Testis (tissue), 2 donors: ENCODE measurements at regions not wholly inside any gene's neighbourhood (a gene's known extent, or its start where the extent isn't known, plus 50 kb on each side); places are given as distances from the start of the nearest gene placed in this dataset.

Experiments
- DNase-seq: peaks from one replicate; pipeline ENCODE4 v3.0.0-alpha.2; 2019
- H3K27ac ChIP-seq, 2 donors: fragments of 200-600 bp; sonication (generic); one replicate each; pipeline ENCODE4 v1.5.1; 2019
- H3K27me3 ChIP-seq: fragments of 200-600 bp; sonication (generic); one replicate; pipeline ENCODE4 v1.5.1; 2019
- H3K36me3 ChIP-seq: fragments of 200-600 bp; sonication (generic); one replicate; pipeline ENCODE4 v1.5.1; 2017; ENCODE audit warnings: low read depth; ENCODE audit errors: missing control alignments
- H3K4me1 ChIP-seq: fragments of 200-600 bp; sonication (generic); one replicate; pipeline ENCODE4 v1.5.1; 2019
- H3K4me3 ChIP-seq, 2 donors: fragments of 200-600 bp; sonication (generic); one replicate each; pipeline ENCODE4 v1.5.1; 2017 to 2019
- H3K9me3 ChIP-seq: fragments of 200-600 bp; sonication (generic); one replicate; pipeline ENCODE4 v1.5.1; 2017
- CTCF ChIP-seq, 3 experiments: fragments of 450-650 bp in 2 of 3; fragments of 200-600 bp in 1 of 3; sonication (generic) in 1 of 3; IDR thresholded peaks; one replicate each; pipeline ENCODE4 v1.5.1; 2016 to 2019; ENCODE audit warnings: antibody characterized with exemption in 3 of 3, mild to moderate bottlenecking in 2 of 3, moderate library complexity in 1 of 3
- POLR2A ChIP-seq: fragments of 450-650 bp; IDR thresholded peaks from one replicate; pipeline ENCODE4 v1.6.1; 2017; ENCODE audit warnings: antibody characterized with exemption, mild to moderate bottlenecking, moderate library complexity
- WGBS, 2 donors: methylation state at CpG; one replicate each; pipeline ENCODE4 v1.1.5; 2018; 5-methylcytosine and 5-hydroxymethylcytosine counted together
- intact Hi-C: fragments of 100-400 bp; cut with DNase I; formaldehyde crosslinking; loops from one replicate; pipeline ENCODE4 v1.15.1; 2023; ENCODE audit warnings: low total_unique reads

DNA sequence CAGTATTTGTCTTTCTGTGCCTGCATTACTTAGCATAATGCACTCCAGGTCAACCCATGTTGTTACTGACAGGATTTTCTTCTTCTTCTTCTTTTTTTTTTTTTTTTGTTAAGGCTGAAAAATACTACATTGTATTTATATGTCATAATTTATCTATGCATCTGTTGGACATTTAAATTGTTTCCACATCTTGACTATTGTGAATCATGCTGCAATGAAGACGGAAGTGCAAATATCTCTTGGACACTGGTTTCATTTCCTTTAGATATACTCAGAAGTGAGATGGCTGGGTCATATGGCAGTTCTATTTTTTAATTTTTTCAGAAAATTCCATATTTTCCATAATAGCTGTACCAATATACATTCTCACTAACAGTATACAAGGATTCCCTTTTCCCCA, 272.7 kb upstream of the PMFBP1 start:
- Histone ChIP-seq H3K36me3 (no peaks in the 10 kb centered on the region), H3K27me3 (no peaks in the 10 kb centered on the region), H3K4me1 (no peaks in the 10 kb centered on the region), H3K27ac (no peak overlapping the region), H3K4me3 (no peak overlapping the region), H3K9me3 (no peaks in the 10 kb centered on the region)
- no peak for TF ChIP-seq CTCF (IDR thresholded peaks at IDR 0.05)
- no peak for TF ChIP-seq POLR2A
- intact Hi-C loops, result no loop called here
- DNase-seq, result no peak
- WGBS, 2 donors, result 80 to 94% methylated on average over 1 of the region's 1 CpG

DNA sequence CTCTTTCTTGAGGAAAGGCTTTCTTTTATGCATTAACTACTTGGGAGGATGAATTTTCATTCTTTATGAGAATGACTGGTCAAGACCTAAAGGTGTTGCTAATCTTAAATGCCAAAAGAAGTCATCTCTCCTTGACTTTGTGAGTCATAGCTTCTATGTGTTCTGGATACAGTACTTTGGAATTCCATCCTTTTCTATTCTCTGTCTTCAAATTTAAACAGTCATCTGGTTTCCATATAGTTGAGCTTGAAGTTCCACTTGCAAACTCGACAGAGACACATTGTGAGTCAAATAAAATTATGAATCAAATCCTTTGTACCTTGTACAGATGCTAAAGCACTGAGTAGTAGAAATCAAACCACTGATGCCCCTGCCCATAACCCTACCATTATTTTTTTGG, 271.9 kb upstream of the PMFBP1 start:
- H3K4me1 ChIP-seq, result no peaks in the 10 kb centered on the region
- H3K27me3 ChIP-seq, result no peaks in the 10 kb centered on the region
- intact Hi-C loops, result no loop called here
- DNase-seq, result no peak
- TF ChIP-seq CTCF (IDR thresholded peaks at IDR 0.05), result no peak
- no peak for TF ChIP-seq POLR2A
- H3K36me3 ChIP-seq, result no peaks in the 10 kb centered on the region
- H3K4me3 ChIP-seq, result no peak overlapping the region
- WGBS, 2 donors, result 67 to 80% methylated on average over 1 of the region's 1 CpG
- no peaks in the 10 kb centered on the region for H3K9me3 ChIP-seq
- no peak overlapping the region for H3K27ac ChIP-seq

DNA sequence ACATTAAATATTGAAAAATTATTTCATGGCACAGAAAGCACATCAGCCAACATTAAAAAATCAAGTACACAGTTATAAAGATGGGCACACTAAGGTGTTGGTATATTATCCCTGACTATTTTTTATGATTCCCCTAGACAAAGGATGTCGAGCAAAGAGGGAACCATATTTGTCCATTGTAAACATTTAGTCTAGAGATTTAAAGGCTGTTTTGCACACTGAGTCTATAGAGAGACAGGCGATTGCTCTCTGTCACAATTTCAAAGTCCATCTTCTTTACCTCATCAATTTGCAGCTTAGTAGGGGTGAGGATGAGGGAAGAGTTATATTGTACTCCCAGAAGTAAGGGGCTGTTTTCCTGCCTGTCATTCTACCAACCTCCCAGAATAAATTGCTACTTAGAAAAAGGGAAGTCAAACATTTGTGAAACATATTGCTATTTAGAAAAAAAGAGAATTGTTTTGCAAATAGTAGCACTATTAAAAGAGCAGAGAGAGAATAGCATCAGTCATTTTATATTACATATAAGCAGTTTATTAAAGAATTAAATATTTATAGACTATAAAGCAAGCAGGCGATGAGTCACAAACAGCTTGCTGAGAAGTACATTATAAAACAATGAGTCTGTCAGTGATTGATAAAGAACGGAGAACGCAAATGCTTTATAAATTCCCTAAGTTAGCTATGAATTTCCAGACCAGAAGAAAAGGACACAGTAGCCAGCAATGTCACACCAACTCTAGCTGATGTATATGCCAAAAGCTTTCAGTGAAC, 270.6 kb upstream of the PMFBP1 start:
- DNase-seq, result no peak
- Histone ChIP-seq H3K36me3 (no peaks in the 10 kb centered on the region), H3K9me3 (no peaks in the 10 kb centered on the region), H3K27me3 (no peaks in the 10 kb centered on the region), H3K27ac (no peak overlapping the region), H3K4me1 (no peaks in the 10 kb centered on the region), H3K4me3 (no peak overlapping the region)
- TF ChIP-seq POLR2A (no peak), CTCF (IDR thresholded peaks at IDR 0.05) (no peak)
- intact Hi-C loops, result no loop called here
- WGBS, 2 donors, result 90% methylated on average over 5 of the region's 5 CpGs

- Histone ChIP-seq H3K9me3 (no peaks in the 10 kb centered on the region), H3K36me3 (no peaks in the 10 kb centered on the region), H3K4me1 (no peaks in the 10 kb centered on the region), H3K27me3 (no peaks in the 10 kb centered on the region), H3K27ac (no peak overlapping the region), H3K4me3 (no peak overlapping the region)
- TF ChIP-seq POLR2A (no peak), CTCF (IDR thresholded peaks at IDR 0.05) (no peak)
- DNase-seq, result no peak
- intact Hi-C loops, result no loop called here
These were observed 265.9 kb upstream of the PMFBP1 start for GRCh38 chr16:72437891-72438290.

DNA sequence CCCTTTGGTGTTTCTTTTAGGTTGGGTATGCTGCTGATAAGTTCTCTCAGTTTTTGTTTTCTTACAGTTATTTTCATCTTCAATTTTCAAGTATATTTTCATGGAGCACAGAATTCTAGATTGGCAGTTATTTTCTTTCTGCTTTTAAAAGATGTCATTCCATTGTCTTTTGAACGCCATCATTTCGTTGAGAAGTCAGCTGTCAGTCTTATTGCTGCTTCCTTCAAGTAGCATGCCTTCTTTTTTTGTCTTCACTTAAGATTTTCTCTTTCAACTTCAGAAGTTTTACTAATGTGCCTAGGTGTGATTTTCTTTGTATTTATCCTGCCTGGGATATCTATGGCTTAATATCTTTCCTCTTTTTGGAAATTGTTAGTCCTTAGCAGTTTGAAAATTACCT, 262.2 kb upstream of the PMFBP1 start:
- no peaks in the 10 kb centered on the region for H3K27me3 ChIP-seq
- TF ChIP-seq POLR2A, result no peak
- TF ChIP-seq CTCF (IDR thresholded peaks at IDR 0.05), result no peak
- intact Hi-C loops, result no loop called here
- no peak for DNase-seq
- H3K9me3 ChIP-seq, result no peaks in the 10 kb centered on the region
- no peak overlapping the region for H3K4me3 ChIP-seq
- H3K27ac ChIP-seq, result no peak overlapping the region
- 91 to 98% methylated on average over 2 of the region's 2 CpGs for WGBS, 2 donors
- no peaks in the 10 kb centered on the region for H3K4me1 ChIP-seq
- H3K36me3 ChIP-seq, result no peaks in the 10 kb centered on the region
